ENCODE measurements at regions not wholly inside any gene's neighbourhood (a gene's known extent, or its start where the extent isn't known, plus 50 kb on each side); places are given as distances from the start of the nearest gene placed in this dataset.

- Mint-ChIP-seq H3K36me3 (ENCODE audit: insufficient read depth, unreplicated experiment) (no peaks in the 10 kb centered on the region), H3K27me3 (ENCODE audit: unreplicated experiment) (no peaks in the 10 kb centered on the region), H3K9me3 (ENCODE audit: low read depth, unreplicated experiment) (no peaks in the 10 kb centered on the region), H3K4me1 (ENCODE audit: low read depth, unreplicated experiment) (no peaks in the 10 kb centered on the region), H3K4me3 (ENCODE audit: low read depth, unreplicated experiment) (no peak overlapping the region), H3K27ac (ENCODE audit: unreplicated experiment) (no peak overlapping the region)
- no peak for DNase-seq
- no TSS peak for BruUV-seq (replicated peaks)
- no peak for TF ChIP-seq CTCF (IDR thresholded peaks at IDR 0.05; ENCODE audit: unreplicated experiment)
- CTCF ChIA-PET, result no interaction called here
- intact Hi-C loops (cut with micrococcal nuclease; ENCODE audit: unreplicated experiment), result loop anchor here (5.0 kb wide), 1 partner anchor 267 kb away; no protein-coding TSS in a partner anchor
Measured at GRCh38 chr15:53390549-53390948, 368.9 kb downstream of the WDR72 start.

- BruUV-seq (replicated peaks), result no TSS peak
- H3K36me3 Mint-ChIP-seq (ENCODE audit: insufficient read depth, unreplicated experiment), result no peaks in the 10 kb centered on the region
- CTCF ChIA-PET, result interaction anchor here (0.5 to 0.6 kb wide), 2 partner anchors 200 to 1455 kb away, joined by 3 to 4 read pairs; no protein-coding TSS in a partner anchor
Measured at GRCh38 chr15:53389271-53390037, 370.0 kb downstream of the WDR72 start.

DNA sequence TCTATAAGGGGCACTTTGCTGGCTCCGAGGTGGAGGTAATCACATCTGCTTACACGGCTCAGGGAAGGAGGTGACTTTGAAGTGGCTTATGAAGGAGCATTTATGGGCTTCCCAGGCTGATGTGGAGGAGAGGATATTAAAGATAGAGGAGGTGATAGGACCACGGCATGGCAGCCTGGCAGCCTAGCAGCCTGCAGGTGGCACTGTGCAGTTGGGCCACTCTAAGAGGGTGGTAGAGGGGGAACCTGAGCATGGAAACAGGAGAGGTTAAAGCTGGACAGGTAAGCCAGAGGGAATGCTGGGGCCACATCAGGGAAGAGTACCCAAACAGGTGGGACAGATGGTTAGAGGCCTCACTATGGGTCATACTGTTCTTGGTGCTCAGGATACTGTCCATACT, 375.0 kb downstream of the WDR72 start:
- no peaks in the 10 kb centered on the region for H3K27me3 Mint-ChIP-seq (ENCODE audit: unreplicated experiment)
- peak overlapping the region; percentile 13 for H3K27ac Mint-ChIP-seq (ENCODE audit: unreplicated experiment)
- no peak overlapping the region for H3K4me3 Mint-ChIP-seq (ENCODE audit: low read depth, unreplicated experiment)
- peak; percentile 47 for DNase-seq
- H3K9me3 Mint-ChIP-seq (ENCODE audit: low read depth, unreplicated experiment), result no peaks in the 10 kb centered on the region
- TF ChIP-seq CTCF (IDR thresholded peaks at IDR 0.05; ENCODE audit: unreplicated experiment), result peak; percentile 43
- H3K36me3 Mint-ChIP-seq (ENCODE audit: insufficient read depth, unreplicated experiment), result no peaks in the 10 kb centered on the region
- CTCF ChIA-PET, result interaction anchor here (0.7 to 1.1 kb wide), 2 partner anchors 26 to 238 kb away, joined by 3 read pairs; no protein-coding TSS in a partner anchor
- BruUV-seq (replicated peaks), result no TSS peak
- H3K4me1 Mint-ChIP-seq (ENCODE audit: low read depth, unreplicated experiment), result peaks cover 10% of the 10 kb centered on the region
- intact Hi-C loops (cut with micrococcal nuclease; ENCODE audit: unreplicated experiment), result loop anchor here (1.0 kb wide), 1 partner anchor 333 kb away; no protein-coding TSS in a partner anchor

More at GRCh38 chr15:53389271-53390037, 370.0 kb downstream of the WDR72 start:
- Mint-ChIP-seq H3K27me3 (ENCODE audit: unreplicated experiment) (no peaks in the 10 kb centered on the region), H3K27ac (ENCODE audit: unreplicated experiment) (no peak overlapping the region), H3K4me3 (ENCODE audit: low read depth, unreplicated experiment) (no peak overlapping the region), H3K4me1 (ENCODE audit: low read depth, unreplicated experiment) (peaks cover 5% of the 10 kb centered on the region), H3K9me3 (ENCODE audit: low read depth, unreplicated experiment) (no peaks in the 10 kb centered on the region)
- DNase-seq, result no peak
- no peak for TF ChIP-seq CTCF (IDR thresholded peaks at IDR 0.05; ENCODE audit: unreplicated experiment)
- intact Hi-C loops (cut with micrococcal nuclease; ENCODE audit: unreplicated experiment), result loop anchor here (5.0 kb wide), 1 partner anchor 268 kb away; no protein-coding TSS in a partner anchor

- no peaks in the 10 kb centered on the region for H3K9me3 Mint-ChIP-seq (ENCODE audit: low read depth, unreplicated experiment)
- CTCF ChIA-PET, result no interaction called here
- TF ChIP-seq CTCF (IDR thresholded peaks at IDR 0.05; ENCODE audit: unreplicated experiment), result no peak
- H3K36me3 Mint-ChIP-seq (ENCODE audit: insufficient read depth, unreplicated experiment), result no peaks in the 10 kb centered on the region
- intact Hi-C loops (cut with micrococcal nuclease; ENCODE audit: unreplicated experiment), result loop anchor here (10.0 kb wide), 1 partner anchor 593 kb away; no protein-coding TSS in a partner anchor
- H3K27ac Mint-ChIP-seq (ENCODE audit: unreplicated experiment), result no peak overlapping the region
- H3K27me3 Mint-ChIP-seq (ENCODE audit: unreplicated experiment), result no peaks in the 10 kb centered on the region
- no peak for DNase-seq
- no TSS peak for BruUV-seq (replicated peaks)
- H3K4me3 Mint-ChIP-seq (ENCODE audit: low read depth, unreplicated experiment), result no peak overlapping the region
- no peaks in the 10 kb centered on the region for H3K4me1 Mint-ChIP-seq (ENCODE audit: low read depth, unreplicated experiment)
Measured at GRCh38 chr15:53378096-53378800, 381.2 kb downstream of the WDR72 start.
